ENCODE measurements at regions not wholly inside any gene's neighbourhood (a gene's known extent, or its start where the extent isn't known, plus 50 kb on each side); places are given as distances from the start of the nearest gene placed in this dataset.

DNA sequence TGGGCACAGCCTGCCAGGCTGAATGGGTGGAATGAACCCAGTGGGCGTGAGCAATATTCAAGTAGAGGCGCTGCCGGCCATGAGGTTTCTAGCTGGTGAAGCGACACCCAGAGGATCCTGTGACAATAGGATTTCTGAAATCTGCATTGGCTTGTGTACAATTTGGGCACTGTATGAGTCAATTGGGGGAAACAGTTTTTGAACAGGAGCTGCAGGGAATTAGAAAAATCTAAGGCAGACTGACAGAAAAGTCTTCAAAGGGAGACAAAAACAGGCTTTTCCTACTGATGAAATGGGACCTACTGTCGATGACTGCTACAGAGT, 145.2 kb downstream of the GPCPD1 start:
- TF ChIP-seq TAF1 (IDR thresholded peaks at IDR 0.05; ENCODE audit: low read depth) (no peak), YY1 (IDR thresholded peaks at IDR 0.05; ENCODE audit: low read depth) (no peak), RAD21 (IDR thresholded peaks at IDR 0.05; ENCODE audit: low read depth) (no peak)
- TF ChIP-seq, protein P1, sequence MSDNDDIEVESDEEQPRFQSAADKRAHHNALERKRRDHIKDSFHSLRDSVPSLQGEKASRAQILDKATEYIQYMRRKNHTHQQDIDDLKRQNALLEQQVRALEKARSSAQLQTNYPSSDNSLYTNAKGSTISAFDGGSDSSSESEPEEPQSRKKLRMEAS (IDR thresholded peaks at IDR 0.05): no peak

Measured in Ishikawa (cell line).